Panc1 (cell line): ENCODE measurements at regions not wholly inside any gene's neighbourhood (a gene's known extent, or its start where the extent isn't known, plus 50 kb on each side); places are given as distances from the start of the nearest gene placed in this dataset.

Experiments used
- ATAC-seq: fragments of 200-7000 bp; cut with Tn5 transposase; 2 replicates; pipeline ENCODE4 v1.9.1; 2020; ENCODE audit warnings: mild to moderate bottlenecking, moderate library complexity
- BruUV-seq: library from RNA; stranded (reverse); fragments of 400-500 nt; replicated peaks from 2 replicates; lab custom pipeline; 2021; lab: Mats Ljungman, UMichigan
- CTCF ChIA-PET: fragments of 300-600 bp; sonication (Branson Sonifier 250); formaldehyde crosslinking; loops from one replicate; lab custom pipeline; 2022; ENCODE audit warnings: antibody characterized with exemption; lab: Charles Lee
- POLR2A ChIA-PET: fragments of 300-600 bp; sonication (Branson Sonifier 250); formaldehyde crosslinking; loops from one replicate; lab custom pipeline; 2022; ENCODE audit warnings: antibody characterized with exemption; lab: Charles Lee
- DNase-seq: peaks from one replicate; pipeline ENCODE4 v3.0.0-alpha.2; 2010; ENCODE audit warnings: low read depth, low spot score
- H3K27ac ChIP-seq: 2 replicates; pipeline ENCODE4 v1.5.1; 2011; ENCODE audit warnings: mild to moderate bottlenecking, low read length, inconsistent platforms
- H3K27me3 ChIP-seq: fragments of 200-500 bp; sonication (Bioruptor generic); 2 replicates; pipeline ENCODE4 v1.6.0; 2014; ENCODE audit warnings: low read length, inconsistent platforms; ENCODE audit not compliant: control insufficient read depth, insufficient read depth
- H3K36me3 ChIP-seq: fragments of 200-500 bp; sonication (Bioruptor generic); 2 replicates; pipeline ENCODE4 v1.5.1; 2014; ENCODE audit warnings: inconsistent platforms, mild to moderate bottlenecking, low read length, moderate library complexity; ENCODE audit not compliant: control insufficient read depth, insufficient read depth
- H3K4me1 ChIP-seq: 2 replicates; pipeline ENCODE4 v1.5.1; 2011; ENCODE audit warnings: inconsistent platforms, mild to moderate bottlenecking, low read length, moderate library complexity; ENCODE audit not compliant: control insufficient read depth, insufficient read depth
- H3K4me3 ChIP-seq, 2 experiments: 2 replicates each; pipeline ENCODE4 v1.5.1; 2011 to 2012; ENCODE audit warnings: low read depth in 2 of 2, low read length in 2 of 2, mild to moderate bottlenecking in 2 of 2, inconsistent platforms in 1 of 2, moderate library complexity in 1 of 2
- H3K9me3 ChIP-seq: fragments of 200-500 bp; sonication (Bioruptor generic); 2 replicates; pipeline ENCODE4 v1.5.1; 2014; ENCODE audit warnings: low read depth, mild to moderate bottlenecking, inconsistent platforms, low read length, moderate library complexity; ENCODE audit not compliant: control insufficient read depth, insufficient read depth
- POLR2AphosphoS5 ChIP-seq: IDR thresholded peaks from 2 replicates; pipeline ENCODE4 v1.6.1; 2012; ENCODE audit warnings: mild to moderate bottlenecking, low read depth, low read length, moderate library complexity
- REST ChIP-seq, 2 experiments: IDR thresholded peaks; 2 replicates each; pipeline ENCODE4 v1.6.1; 2011 to 2012; ENCODE audit warnings: low read depth in 2 of 2, control low read depth in 1 of 2, low read length in 1 of 2, mild to moderate bottlenecking in 1 of 2, moderate library complexity in 1 of 2; ENCODE audit not compliant: insufficient read depth in 1 of 2
- SIN3A ChIP-seq: IDR thresholded peaks from 2 replicates; pipeline ENCODE4 v1.6.1; 2012; ENCODE audit warnings: low read depth, mild to moderate bottlenecking, low read length, moderate library complexity, borderline replicate concordance; ENCODE audit not compliant: insufficient read depth
- TCF7L2 ChIP-seq: IDR thresholded peaks from 2 replicates; pipeline ENCODE4 v1.6.1; 2011; ENCODE audit warnings: mild to moderate bottlenecking, low read depth, low read length, inconsistent platforms
- in situ Hi-C: cut with HindIII; loops from 2 replicates; pipeline ENCODE4 v1.10.0; 2016; ENCODE audit warnings: low sequenced_read_pairs, low pct_unique_long_range_greater_than_20kb
- intact Hi-C: fragments of 100-400 bp; cut with micrococcal nuclease; formaldehyde crosslinking; loops from one replicate; pipeline ENCODE4 v1.10.0; 2022; ENCODE audit not compliant: unreplicated experiment
- TF ChIP-seq, protein P1 (sequence below): fragments of 450-650 bp; IDR thresholded peaks from 2 replicates; pipeline ENCODE4 v1.5.1; 2017; ENCODE audit warnings: mild to moderate bottlenecking

- Histone ChIP-seq H3K27me3 (no peaks in the 10 kb centered on the region), H3K4me1 (no peaks in the 10 kb centered on the region), H3K9me3 (no peaks in the 10 kb centered on the region; the same call in 1 of the 2 replicates), H3K27ac (no peak overlapping the region; the same call in 1 of the 2 replicates), H3K36me3 (no peaks in the 10 kb centered on the region), H3K4me3 (no peak overlapping the region)
- no peak for TF ChIP-seq TCF7L2
- TF ChIP-seq REST (IDR thresholded peaks at IDR 0.05; ENCODE audit: insufficient read depth in 1 of 2, low read depth in 2 of 2, low read length in 1 of 2): no peak
- TF ChIP-seq SIN3A: no peak
- TF ChIP-seq, protein P1, sequence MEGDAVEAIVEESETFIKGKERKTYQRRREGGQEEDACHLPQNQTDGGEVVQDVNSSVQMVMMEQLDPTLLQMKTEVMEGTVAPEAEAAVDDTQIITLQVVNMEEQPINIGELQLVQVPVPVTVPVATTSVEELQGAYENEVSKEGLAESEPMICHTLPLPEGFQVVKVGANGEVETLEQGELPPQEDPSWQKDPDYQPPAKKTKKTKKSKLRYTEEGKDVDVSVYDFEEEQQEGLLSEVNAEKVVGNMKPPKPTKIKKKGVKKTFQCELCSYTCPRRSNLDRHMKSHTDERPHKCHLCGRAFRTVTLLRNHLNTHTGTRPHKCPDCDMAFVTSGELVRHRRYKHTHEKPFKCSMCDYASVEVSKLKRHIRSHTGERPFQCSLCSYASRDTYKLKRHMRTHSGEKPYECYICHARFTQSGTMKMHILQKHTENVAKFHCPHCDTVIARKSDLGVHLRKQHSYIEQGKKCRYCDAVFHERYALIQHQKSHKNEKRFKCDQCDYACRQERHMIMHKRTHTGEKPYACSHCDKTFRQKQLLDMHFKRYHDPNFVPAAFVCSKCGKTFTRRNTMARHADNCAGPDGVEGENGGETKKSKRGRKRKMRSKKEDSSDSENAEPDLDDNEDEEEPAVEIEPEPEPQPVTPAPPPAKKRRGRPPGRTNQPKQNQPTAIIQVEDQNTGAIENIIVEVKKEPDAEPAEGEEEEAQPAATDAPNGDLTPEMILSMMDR: no peak
- no peak for TF ChIP-seq POLR2AphosphoS5
- ATAC-seq (no peak), DNase-seq (no peak)
- in situ Hi-C loops: no loop called here
- ChIA-PET CTCF (no interaction called here), POLR2A (no interaction called here)
- BruUV-seq: no TSS peak
- intact Hi-C loops: no loop called here
Measured at GRCh38 chr3:177764377-177764912, 567.2 kb upstream of the TBL1XR1 start.

- TF ChIP-seq TCF7L2: no peak
- no peak for TF ChIP-seq POLR2AphosphoS5
- TF ChIP-seq REST (IDR thresholded peaks at IDR 0.05; ENCODE audit: insufficient read depth in 1 of 2, low read depth in 2 of 2, low read length in 1 of 2): no peak
- TF ChIP-seq, protein P1: no peak
- no peak for TF ChIP-seq SIN3A
- H3K36me3 ChIP-seq: no peaks in the 10 kb centered on the region
- H3K9me3 ChIP-seq: no peaks in the 10 kb centered on the region
- H3K4me3 ChIP-seq: no peak overlapping the region
- in situ Hi-C loops (no loop called here), intact Hi-C loops (no loop called here)
- H3K4me1 ChIP-seq: no peaks in the 10 kb centered on the region
- POLR2A ChIA-PET: no interaction called here
- H3K27me3 ChIP-seq: no peaks in the 10 kb centered on the region
- BruUV-seq: no TSS peak
- CTCF ChIA-PET: no interaction called here
- H3K27ac ChIP-seq: no peak overlapping the region; the same call in 1 of the 2 replicates
- ATAC-seq (no peak), DNase-seq (no peak)
Measured at GRCh38 chr3:177764933-177765332, 567.7 kb upstream of the TBL1XR1 start.
